ENCODE measurements at regions not wholly inside any gene's neighbourhood (a gene's known extent, or its start where the extent isn't known, plus 50 kb on each side); places are given as distances from the start of the nearest gene placed in this dataset.

- ChIA-PET POLR2A (no interaction called here), CTCF (interaction anchor here (2.0 kb wide), 1 partner anchor 731 kb away, joined by 4 read pairs; no protein-coding TSS in a partner anchor)
- peak; percentile 13 for TF ChIP-seq CTCF (IDR thresholded peaks at IDR 0.05; ENCODE audit: control extremely low read depth, extremely low read depth, low read depth, missing control alignments)
- DNase-seq (ENCODE audit: extremely low spot score) = no peak
Measured at GRCh38 chr12:90274407-90274806, 565.8 kb upstream of the ATP2B1 start.

GRCh38 chr12:90268574-90268973, 559.9 kb upstream of the ATP2B1 start:
- ChIA-PET CTCF (interaction anchor here (0.7 to 2.3 kb wide), 3 partner anchors 8 to 64 kb away, joined by 3 to 5 read pairs (median 5); no protein-coding TSS in a partner anchor), POLR2A (no interaction called here)
- no peak for DNase-seq (ENCODE audit: extremely low spot score)
- no peak for TF ChIP-seq CTCF (IDR thresholded peaks at IDR 0.05; ENCODE audit: control extremely low read depth, extremely low read depth, low read depth, missing control alignments)

GRCh38 chr12:90262251-90262650, 553.6 kb upstream of the ATP2B1 start:
- CTCF ChIA-PET = interaction anchor here (1.1 to 1.2 kb wide), 2 partner anchors 10 to 13 kb away, joined by 3 to 5 read pairs; no protein-coding TSS in a partner anchor
- POLR2A ChIA-PET = no interaction called here
- DNase-seq (ENCODE audit: extremely low spot score) = no peak
- no peak for TF ChIP-seq CTCF (IDR thresholded peaks at IDR 0.05; ENCODE audit: control extremely low read depth, extremely low read depth, low read depth, missing control alignments)

- POLR2A ChIA-PET = no interaction called here
- CTCF ChIA-PET = interaction anchor here (1.1 to 1.5 kb wide), 2 partner anchors 8 to 12 kb away, joined by 3 to 5 read pairs; no protein-coding TSS in a partner anchor
Measured at GRCh38 chr12:90261283-90261682, 552.6 kb upstream of the ATP2B1 start.

GRCh38 chr12:90260136-90260535, 551.5 kb upstream of the ATP2B1 start:
- POLR2A ChIA-PET = no interaction called here
- CTCF ChIA-PET = interaction anchor here (1.5 kb wide), 1 partner anchor 9 kb away, joined by 5 read pairs; no protein-coding TSS in a partner anchor
- no peak for TF ChIP-seq CTCF (IDR thresholded peaks at IDR 0.05; ENCODE audit: control extremely low read depth, extremely low read depth, low read depth, missing control alignments)
- no peak for DNase-seq (ENCODE audit: extremely low spot score)

More at GRCh38 chr12:90261283-90261682, 552.6 kb upstream of the ATP2B1 start:
- no peak for DNase-seq (ENCODE audit: extremely low spot score)
- no peak for TF ChIP-seq CTCF (IDR thresholded peaks at IDR 0.05; ENCODE audit: control extremely low read depth, extremely low read depth, low read depth, missing control alignments)

- no peak for TF ChIP-seq CTCF (IDR thresholded peaks at IDR 0.05; ENCODE audit: control extremely low read depth, extremely low read depth, low read depth, missing control alignments)
- POLR2A ChIA-PET = no interaction called here
- CTCF ChIA-PET = interaction anchor here (1.3 to 1.6 kb wide), 2 partner anchors 12 to 715 kb away, joined by 3 read pairs; no protein-coding TSS in a partner anchor
- DNase-seq (ENCODE audit: extremely low spot score) = no peak
Measured at GRCh38 chr12:90257927-90258624, 549.4 kb upstream of the ATP2B1 start.

All from GM10248 (cell line).